Iris pigment epithelial cell (primary cell): ENCODE measurements at regions not wholly inside any gene's neighbourhood (a gene's known extent, or its start where the extent isn't known, plus 50 kb on each side); places are given as distances from the start of the nearest gene placed in this dataset.

Experiments used
- DNase-seq: peaks from one replicate; pipeline ENCODE4 v3.0.0-alpha.2; 2011; ENCODE audit warnings: low read depth

- DNase-seq = peak; percentile 57
Observed at GRCh38 chr14:51473808-51474565, 177.7 kb upstream of the FRMD6 start.

GRCh38 chr14:51474854-51475253, 176.9 kb upstream of the FRMD6 start:
- no peak for DNase-seq

GRCh38 chr14:51478175-51478621, 173.5 kb upstream of the FRMD6 start:
- DNase-seq = no peak

GRCh38 chr14:51479584-51480325, 172.0 kb upstream of the FRMD6 start:
- peak; percentile 58 for DNase-seq

GRCh38 chr14:51481643-51482042, 170.1 kb upstream of the FRMD6 start:
- no peak for DNase-seq

GRCh38 chr14:51482102-51482501, 169.6 kb upstream of the FRMD6 start:
- DNase-seq = no peak

GRCh38 chr14:51484485-51484884, 167.2 kb upstream of the FRMD6 start:
- no peak for DNase-seq

GRCh38 chr14:51485733-51486132, 166.0 kb upstream of the FRMD6 start:
- DNase-seq = no peak

- no peak for DNase-seq
Observed at GRCh38 chr14:51487848-51488247, 163.9 kb upstream of the FRMD6 start.

- DNase-seq = peak; percentile 18
Observed at GRCh38 chr14:51488569-51489220, 163.0 kb upstream of the FRMD6 start.

GRCh38 chr14:51490205-51490604, 161.5 kb upstream of the FRMD6 start:
- DNase-seq = peak; percentile 55

- DNase-seq = no peak
Observed at GRCh38 chr14:51491036-51491545, 160.6 kb upstream of the FRMD6 start.

GRCh38 chr14:51491776-51492175, 159.9 kb upstream of the FRMD6 start:
- DNase-seq = no peak

- DNase-seq = no peak
Observed at GRCh38 chr14:51495319-51495718, 156.4 kb upstream of the FRMD6 start.

GRCh38 chr14:51498411-51499227, 153.1 kb upstream of the FRMD6 start:
- no peak for DNase-seq

- no peak for DNase-seq
Observed at GRCh38 chr14:51500776-51501175, 150.9 kb upstream of the FRMD6 start.

- DNase-seq = no peak
Observed at GRCh38 chr14:51501746-51502145, 150.0 kb upstream of the FRMD6 start.

GRCh38 chr14:51504669-51505068, 147.0 kb upstream of the FRMD6 start:
- DNase-seq = no peak

GRCh38 chr14:51507511-51507905, 144.2 kb upstream of the FRMD6 start:
- no peak for DNase-seq

- peak; percentile 63 for DNase-seq
Observed at GRCh38 chr14:51507906-51508511, 143.7 kb upstream of the FRMD6 start.

GRCh38 chr14:51511265-51511664, 140.4 kb upstream of the FRMD6 start:
- peak; percentile 39 for DNase-seq
